ENCODE measurements at regions not wholly inside any gene's neighbourhood (a gene's known extent, or its start where the extent isn't known, plus 50 kb on each side); places are given as distances from the start of the nearest gene placed in this dataset.

DNA sequence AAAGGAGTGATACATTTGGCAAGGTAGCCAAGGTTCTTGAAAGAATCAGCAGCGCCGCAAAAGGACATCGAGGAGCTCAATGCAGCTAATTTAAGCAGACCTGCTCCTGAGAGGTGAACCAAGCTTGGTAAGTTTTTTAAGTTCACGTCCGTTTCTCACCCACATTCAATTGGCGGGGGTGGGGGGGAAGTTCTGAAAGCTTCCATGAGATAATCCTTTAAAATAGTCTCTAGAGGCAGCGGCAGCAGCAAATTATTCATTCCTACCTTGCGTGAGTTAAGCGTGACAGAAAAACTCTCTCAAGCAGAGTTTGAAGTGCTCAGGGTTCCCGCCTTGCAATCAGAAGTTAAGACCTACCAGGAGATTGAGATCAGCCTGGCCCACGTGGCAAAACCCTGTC, 97.3 kb upstream of the NHSL1 start:
- no peak overlapping the region for H3K27ac ChIP-seq (ENCODE audit: insufficient read depth, low read length)
- H3K79me2 ChIP-seq (ENCODE audit: control insufficient read depth, insufficient read depth, low read length), result peaks cover 4% of the 10 kb centered on the region

DNA sequence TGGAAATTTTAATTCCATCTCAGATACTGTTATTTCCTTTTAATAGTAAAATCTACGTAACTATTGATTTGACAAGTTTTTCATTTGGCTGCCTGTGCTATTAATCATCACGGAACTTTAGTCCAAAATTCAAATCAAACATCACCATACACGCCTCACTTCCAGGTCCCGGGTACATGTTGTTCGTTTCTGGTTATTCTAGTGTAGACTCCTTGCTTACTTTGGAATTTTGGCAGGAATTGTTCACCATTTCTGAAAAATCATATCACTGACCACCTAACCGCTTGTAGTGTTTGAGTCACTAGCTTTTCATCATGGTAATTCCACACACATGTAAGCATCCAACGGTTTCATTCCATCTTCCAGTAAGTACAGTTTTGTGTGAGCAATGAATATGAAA, 98.0 kb upstream of the NHSL1 start:
- H4K20me1 ChIP-seq (ENCODE audit: control insufficient read depth, extremely low read depth, insufficient read depth, low read length), result no peaks in the 10 kb centered on the region
- H3K27ac ChIP-seq (ENCODE audit: insufficient read depth, low read length), result no peak overlapping the region
- no peaks in the 10 kb centered on the region for H3K27me3 ChIP-seq (ENCODE audit: control insufficient read depth, insufficient read depth, low read length)
- peaks cover 2% of the 10 kb centered on the region for H3K79me2 ChIP-seq (ENCODE audit: control insufficient read depth, insufficient read depth, low read length)
- H2AFZ ChIP-seq (ENCODE audit: low read length), result no peak overlapping the region
- no peak overlapping the region for H3K4me2 ChIP-seq (ENCODE audit: extremely low read depth, insufficient read depth, low read length)
- no peaks in the 10 kb centered on the region for H3K36me3 ChIP-seq (ENCODE audit: control insufficient read depth, insufficient read depth, low read length)
- no peak overlapping the region for H3K4me3 ChIP-seq (replicated peaks in 1 of 4; ENCODE audit: control extremely low read depth in 1 of 4, insufficient read depth in 1 of 4, low read depth in 3 of 4, low read length in 4 of 4)
- H3K9ac ChIP-seq (ENCODE audit: insufficient read depth, low read length), result no peak overlapping the region
- peaks cover 15% of the 10 kb centered on the region for H3K4me1 ChIP-seq (ENCODE audit: control insufficient read depth, extremely low read depth, insufficient read depth, low read length)
- no peaks in the 10 kb centered on the region for H3K9me3 ChIP-seq (ENCODE audit: control insufficient read depth, insufficient read depth, low read depth, low read length)
- TF ChIP-seq, protein P1, sequence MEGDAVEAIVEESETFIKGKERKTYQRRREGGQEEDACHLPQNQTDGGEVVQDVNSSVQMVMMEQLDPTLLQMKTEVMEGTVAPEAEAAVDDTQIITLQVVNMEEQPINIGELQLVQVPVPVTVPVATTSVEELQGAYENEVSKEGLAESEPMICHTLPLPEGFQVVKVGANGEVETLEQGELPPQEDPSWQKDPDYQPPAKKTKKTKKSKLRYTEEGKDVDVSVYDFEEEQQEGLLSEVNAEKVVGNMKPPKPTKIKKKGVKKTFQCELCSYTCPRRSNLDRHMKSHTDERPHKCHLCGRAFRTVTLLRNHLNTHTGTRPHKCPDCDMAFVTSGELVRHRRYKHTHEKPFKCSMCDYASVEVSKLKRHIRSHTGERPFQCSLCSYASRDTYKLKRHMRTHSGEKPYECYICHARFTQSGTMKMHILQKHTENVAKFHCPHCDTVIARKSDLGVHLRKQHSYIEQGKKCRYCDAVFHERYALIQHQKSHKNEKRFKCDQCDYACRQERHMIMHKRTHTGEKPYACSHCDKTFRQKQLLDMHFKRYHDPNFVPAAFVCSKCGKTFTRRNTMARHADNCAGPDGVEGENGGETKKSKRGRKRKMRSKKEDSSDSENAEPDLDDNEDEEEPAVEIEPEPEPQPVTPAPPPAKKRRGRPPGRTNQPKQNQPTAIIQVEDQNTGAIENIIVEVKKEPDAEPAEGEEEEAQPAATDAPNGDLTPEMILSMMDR (conservative IDR thresholded peaks at IDR 0.05 in 1 of 2, IDR thresholded peaks at IDR 0.05 in 1 of 2; ENCODE audit: low read depth in 1 of 2, low read length in 2 of 2), result no peak
- no peak for TF ChIP-seq EZH2 (IDR thresholded peaks at IDR 0.05; ENCODE audit: low read length, missing control alignments)
- DNase-seq (ENCODE audit: low read depth in 2 of 2), result peak; percentile 63 to 81

More for the DNA sequence above, 97.3 kb upstream of the NHSL1 start:
- Histone ChIP-seq H2AFZ (ENCODE audit: low read length) (no peak overlapping the region), H3K9ac (ENCODE audit: insufficient read depth, low read length) (no peak overlapping the region), H3K9me3 (ENCODE audit: control insufficient read depth, insufficient read depth, low read depth, low read length) (no peaks in the 10 kb centered on the region), H3K4me3 (replicated peaks in 1 of 4; ENCODE audit: control extremely low read depth in 1 of 4, insufficient read depth in 1 of 4, low read depth in 3 of 4, low read length in 4 of 4) (no peak overlapping the region), H3K27me3 (ENCODE audit: control insufficient read depth, insufficient read depth, low read length) (no peaks in the 10 kb centered on the region), H4K20me1 (ENCODE audit: control insufficient read depth, extremely low read depth, insufficient read depth, low read length) (no peaks in the 10 kb centered on the region), H3K4me1 (ENCODE audit: control insufficient read depth, extremely low read depth, insufficient read depth, low read length) (peaks cover 15% of the 10 kb centered on the region), H3K36me3 (ENCODE audit: control insufficient read depth, insufficient read depth, low read length) (no peaks in the 10 kb centered on the region), H3K4me2 (ENCODE audit: extremely low read depth, insufficient read depth, low read length) (no peak overlapping the region)
- TF ChIP-seq, protein P1 (conservative IDR thresholded peaks at IDR 0.05 in 1 of 2, IDR thresholded peaks at IDR 0.05 in 1 of 2; ENCODE audit: low read depth in 1 of 2, low read length in 2 of 2), result no peak
- TF ChIP-seq EZH2 (IDR thresholded peaks at IDR 0.05; ENCODE audit: low read length, missing control alignments), result no peak
- no peak for DNase-seq (ENCODE audit: low read depth in 2 of 2)

DNA sequence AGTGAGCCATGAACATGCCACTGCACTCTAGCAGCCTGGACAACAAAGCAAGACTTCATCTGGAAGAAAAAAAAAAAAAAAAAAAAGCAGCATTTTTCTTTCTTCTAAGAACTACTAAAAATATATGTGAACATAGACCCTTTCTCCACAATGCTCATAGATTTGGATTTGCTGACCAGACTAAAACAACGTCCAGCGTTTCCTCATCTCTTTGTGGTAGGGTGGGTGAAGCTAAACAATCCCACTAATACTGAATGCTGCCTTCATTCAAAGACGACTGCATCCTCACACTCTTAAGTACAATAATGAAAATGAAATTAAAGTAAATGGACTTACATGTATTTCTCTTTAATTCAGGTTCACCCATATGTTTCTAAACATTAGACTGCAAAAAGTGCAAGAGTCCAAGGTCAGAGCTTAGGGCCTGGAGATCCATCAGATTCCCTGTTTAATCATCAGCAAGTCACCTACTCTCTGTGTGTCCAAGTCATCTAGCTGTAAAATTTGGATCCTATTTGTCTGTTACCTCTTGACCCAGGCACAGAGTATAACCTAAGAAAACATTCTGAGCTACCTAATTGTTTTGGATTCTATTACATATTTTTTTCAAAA, 99.4 kb upstream of the NHSL1 start:
- Histone ChIP-seq H3K36me3 (ENCODE audit: control insufficient read depth, insufficient read depth, low read length) (no peaks in the 10 kb centered on the region), H3K27ac (ENCODE audit: insufficient read depth, low read length) (no peak overlapping the region), H4K20me1 (ENCODE audit: control insufficient read depth, extremely low read depth, insufficient read depth, low read length) (no peaks in the 10 kb centered on the region), H2AFZ (ENCODE audit: low read length) (no peak overlapping the region), H3K4me3 (replicated peaks in 1 of 4; ENCODE audit: control extremely low read depth in 1 of 4, insufficient read depth in 1 of 4, low read depth in 3 of 4, low read length in 4 of 4) (no peak overlapping the region), H3K79me2 (ENCODE audit: control insufficient read depth, insufficient read depth, low read length) (peaks cover 2% of the 10 kb centered on the region), H3K27me3 (ENCODE audit: control insufficient read depth, insufficient read depth, low read length) (no peaks in the 10 kb centered on the region), H3K9ac (ENCODE audit: insufficient read depth, low read length) (no peak overlapping the region), H3K4me2 (ENCODE audit: extremely low read depth, insufficient read depth, low read length) (no peak overlapping the region), H3K9me3 (ENCODE audit: control insufficient read depth, insufficient read depth, low read depth, low read length) (no peaks in the 10 kb centered on the region), H3K4me1 (ENCODE audit: control insufficient read depth, extremely low read depth, insufficient read depth, low read length) (peaks cover 11% of the 10 kb centered on the region)
- no peak for DNase-seq (ENCODE audit: low read depth in 2 of 2)
- TF ChIP-seq, protein P1 (conservative IDR thresholded peaks at IDR 0.05 in 1 of 2, IDR thresholded peaks at IDR 0.05 in 1 of 2; ENCODE audit: low read depth in 1 of 2, low read length in 2 of 2), result no peak
- TF ChIP-seq EZH2 (IDR thresholded peaks at IDR 0.05; ENCODE audit: low read length, missing control alignments), result no peak
